PFSK-1 (cell line): ENCODE measurements at regions not wholly inside any gene's neighbourhood (a gene's known extent, or its start where the extent isn't known, plus 50 kb on each side); places are given as distances from the start of the nearest gene placed in this dataset.

Experiments used
- POLR2AphosphoS5 ChIP-seq: IDR thresholded peaks from 2 replicates; pipeline ENCODE4 v1.6.1; 2012; ENCODE audit warnings: low read depth, mild to moderate bottlenecking, control low read depth, low read length, moderate library complexity
- TAF1 ChIP-seq: IDR thresholded peaks from 2 replicates; pipeline ENCODE4 v1.6.1; 2012; ENCODE audit warnings: low read length, control low read depth, borderline replicate concordance; ENCODE audit not compliant: insufficient read depth

- TF ChIP-seq POLR2AphosphoS5 (no peak), TAF1 (no peak)
Observed at GRCh38 chrX:20434986-20435385, 168.3 kb upstream of the RPS6KA3 start.
